GM18870 (cell line): ENCODE measurements at regions not wholly inside any gene's neighbourhood (a gene's known extent, or its start where the extent isn't known, plus 50 kb on each side); places are given as distances from the start of the nearest gene placed in this dataset.
"Not testable (repeated sequence)": the region's sequence is repeated elsewhere in the genome, so short reads cannot be mapped to it uniquely, and the experiment has no call there.

Source experiments
- ATAC-seq: cut with Tn5 transposase; IDR thresholded peaks from one replicate; pipeline ENCODE4 v1.9.1; 2021; ENCODE audit warnings: moderate library complexity; ENCODE audit not compliant: unreplicated experiment

- no peak for ATAC-seq
Measured at GRCh38 chr9:84054341-84055010, 73.9 kb downstream of the RMI1 start.

- ATAC-seq: no peak
Measured at GRCh38 chr9:84057662-84058061, 77.1 kb downstream of the RMI1 start.

- no peak for ATAC-seq
Measured at GRCh38 chr9:84059936-84060335, 79.3 kb downstream of the RMI1 start.

- no peak for ATAC-seq
Measured at GRCh38 chr9:84061613-84062193, 81.1 kb downstream of the RMI1 start.

GRCh38 chr9:84062538-84062937 is 81.9 kb downstream of the RMI1 start:
- no peak for ATAC-seq

- no peak for ATAC-seq
Measured at GRCh38 chr9:84067821-84068220, 87.2 kb downstream of the RMI1 start.

- no peak for ATAC-seq
Measured at GRCh38 chr9:84068872-84069271, 88.3 kb downstream of the RMI1 start.

GRCh38 chr9:84070590-84070989 is 90.0 kb downstream of the RMI1 start:
- no peak for ATAC-seq

- no peak for ATAC-seq
Measured at GRCh38 chr9:84072621-84073180, 92.1 kb downstream of the RMI1 start.

GRCh38 chr9:84075004-84075403 is 94.4 kb downstream of the RMI1 start:
- no peak for ATAC-seq

GRCh38 chr9:84076384-84076783 is 95.8 kb downstream of the RMI1 start:
- ATAC-seq: no peak

GRCh38 chr9:84077816-84078215 is 97.2 kb downstream of the RMI1 start:
- ATAC-seq: not testable (repeated sequence)

GRCh38 chr9:84079994-84080393 is 99.4 kb downstream of the RMI1 start:
- ATAC-seq: no peak

GRCh38 chr9:84101964-84102632 is 121.5 kb downstream of the RMI1 start:
- ATAC-seq: no peak

GRCh38 chr9:84103651-84104377 is 123.2 kb downstream of the RMI1 start:
- ATAC-seq: no peak

- no peak for ATAC-seq
Measured at GRCh38 chr9:84107081-84107480, 126.5 kb downstream of the RMI1 start.

GRCh38 chr9:84107995-84108394 is 127.4 kb downstream of the RMI1 start:
- no peak for ATAC-seq

GRCh38 chr9:84111726-84112125 is 131.1 kb downstream of the RMI1 start:
- no peak for ATAC-seq

- ATAC-seq: no peak
Measured at GRCh38 chr9:84121991-84122523, 141.5 kb downstream of the RMI1 start.

GRCh38 chr9:84122572-84122971 is 142.0 kb downstream of the RMI1 start:
- no peak for ATAC-seq
